Activated CD4-positive, alpha-beta T cell treated with anti-CD3 and anti-CD28 coated beads, Interleukin-2, amount 10 ng/mL, durations not matched to agents 7 days and 5 days (primary cell): ENCODE measurements at regions not wholly inside any gene's neighbourhood (a gene's known extent, or its start where the extent isn't known, plus 50 kb on each side); places are given as distances from the start of the nearest gene placed in this dataset.

Source experiments
- CTCF ChIA-PET: fragments of 350-600 bp; sonication (Branson Sonifier 250); formaldehyde crosslinking; loops from one replicate; lab custom pipeline; 2021; ENCODE audit warnings: antibody characterized with exemption; lab: Charles Lee
- POLR2A ChIA-PET: fragments of 350-600 bp; sonication (Branson Sonifier 250); formaldehyde crosslinking; loops from one replicate; lab custom pipeline; 2021; ENCODE audit warnings: antibody characterized with exemption; lab: Charles Lee
- DNase-seq: peaks from one replicate; pipeline ENCODE4 v3.0.0-alpha.2; 2020
- H3K27ac Mint-ChIP-seq: one replicate; pipeline ENCODE4 v1.8.0; 2021; ENCODE audit warnings: mild to moderate bottlenecking, moderate library complexity, mixed read lengths
- H3K27me3 Mint-ChIP-seq: one replicate; pipeline ENCODE4 v1.8.0; 2021; ENCODE audit warnings: mixed read lengths
- H3K36me3 Mint-ChIP-seq: one replicate; pipeline ENCODE4 v1.8.0; 2021; ENCODE audit warnings: low read depth, mixed read lengths
- H3K4me1 Mint-ChIP-seq: one replicate; pipeline ENCODE4 v1.8.0; 2021; ENCODE audit warnings: mixed read lengths
- H3K4me3 Mint-ChIP-seq: one replicate; pipeline ENCODE4 v1.8.0; 2021; ENCODE audit warnings: mild to moderate bottlenecking, moderate library complexity, mixed read lengths
- H3K9me3 Mint-ChIP-seq: one replicate; pipeline ENCODE4 v1.8.0; 2021; ENCODE audit warnings: mixed read lengths

- no peak overlapping the region for H3K4me3 Mint-ChIP-seq
- H3K36me3 Mint-ChIP-seq: no peaks in the 10 kb centered on the region
- H3K9me3 Mint-ChIP-seq: no peaks in the 10 kb centered on the region
- H3K27me3 Mint-ChIP-seq: no peaks in the 10 kb centered on the region
- CTCF ChIA-PET: interaction anchor here (0.6 kb wide), 1 partner anchor 1311 kb away, joined by 4 read pairs; no protein-coding TSS in a partner anchor
- no peak for DNase-seq
- no peaks in the 10 kb centered on the region for H3K4me1 Mint-ChIP-seq
- POLR2A ChIA-PET: no interaction called here
- no peak overlapping the region for H3K27ac Mint-ChIP-seq
These were observed 211.2 kb upstream of the GRIA4 start for GRCh38 chr11:105398636-105399035.

- no peak overlapping the region for H3K27ac Mint-ChIP-seq
- no peaks in the 10 kb centered on the region for H3K27me3 Mint-ChIP-seq
- H3K9me3 Mint-ChIP-seq: no peaks in the 10 kb centered on the region
- CTCF ChIA-PET: no interaction called here
- H3K4me3 Mint-ChIP-seq: no peak overlapping the region
- POLR2A ChIA-PET: no interaction called here
- no peaks in the 10 kb centered on the region for H3K4me1 Mint-ChIP-seq
- H3K36me3 Mint-ChIP-seq: no peaks in the 10 kb centered on the region
- DNase-seq: no peak
These were observed 216.5 kb upstream of the GRIA4 start for GRCh38 chr11:105393326-105393725.

- no peaks in the 10 kb centered on the region for H3K9me3 Mint-ChIP-seq
These were observed 217.3 kb upstream of the GRIA4 start for GRCh38 chr11:105392556-105392955.

GRCh38 chr11:105389952-105390351 is 219.9 kb upstream of the GRIA4 start:
- Mint-ChIP-seq H3K27me3 (no peaks in the 10 kb centered on the region), H3K4me1 (no peaks in the 10 kb centered on the region), H3K36me3 (no peaks in the 10 kb centered on the region), H3K27ac (no peak overlapping the region), H3K4me3 (no peak overlapping the region), H3K9me3 (no peaks in the 10 kb centered on the region)
- no peak for DNase-seq
- ChIA-PET POLR2A (no interaction called here), CTCF (no interaction called here)

More at GRCh38 chr11:105392556-105392955, 217.3 kb upstream of the GRIA4 start:
- H3K36me3 Mint-ChIP-seq: no peaks in the 10 kb centered on the region
- H3K4me1 Mint-ChIP-seq: no peaks in the 10 kb centered on the region
- no peaks in the 10 kb centered on the region for H3K27me3 Mint-ChIP-seq
- DNase-seq: no peak
- no peak overlapping the region for H3K4me3 Mint-ChIP-seq
- ChIA-PET CTCF (no interaction called here), POLR2A (no interaction called here)
- H3K27ac Mint-ChIP-seq: no peak overlapping the region

- ChIA-PET CTCF (no interaction called here), POLR2A (no interaction called here)
- H3K27me3 Mint-ChIP-seq: no peaks in the 10 kb centered on the region
- H3K4me3 Mint-ChIP-seq: no peak overlapping the region
- no peaks in the 10 kb centered on the region for H3K9me3 Mint-ChIP-seq
- DNase-seq: no peak
- H3K27ac Mint-ChIP-seq: no peak overlapping the region
- no peaks in the 10 kb centered on the region for H3K4me1 Mint-ChIP-seq
- no peaks in the 10 kb centered on the region for H3K36me3 Mint-ChIP-seq
These were observed 221.9 kb upstream of the GRIA4 start for GRCh38 chr11:105388006-105388405.

GRCh38 chr11:105381941-105382340 is 227.9 kb upstream of the GRIA4 start:
- Mint-ChIP-seq H3K27ac (no peak overlapping the region), H3K4me1 (no peaks in the 10 kb centered on the region), H3K27me3 (no peaks in the 10 kb centered on the region), H3K36me3 (no peaks in the 10 kb centered on the region), H3K9me3 (no peaks in the 10 kb centered on the region), H3K4me3 (no peak overlapping the region)
- ChIA-PET CTCF (no interaction called here), POLR2A (no interaction called here)
- no peak for DNase-seq

- Mint-ChIP-seq H3K4me3 (no peak overlapping the region), H3K9me3 (peaks cover 3% of the 10 kb centered on the region), H3K27ac (no peak overlapping the region), H3K36me3 (no peaks in the 10 kb centered on the region), H3K27me3 (no peaks in the 10 kb centered on the region), H3K4me1 (no peaks in the 10 kb centered on the region)
- ChIA-PET POLR2A (no interaction called here), CTCF (no interaction called here)
- DNase-seq: no peak
These were observed 232.0 kb upstream of the GRIA4 start for GRCh38 chr11:105377870-105378269.

- H3K9me3 Mint-ChIP-seq: peaks cover 3% of the 10 kb centered on the region
- H3K27me3 Mint-ChIP-seq: no peaks in the 10 kb centered on the region
- H3K27ac Mint-ChIP-seq: no peak overlapping the region
- no peak overlapping the region for H3K4me3 Mint-ChIP-seq
- CTCF ChIA-PET: no interaction called here
- DNase-seq: no peak
- POLR2A ChIA-PET: no interaction called here
- no peaks in the 10 kb centered on the region for H3K4me1 Mint-ChIP-seq
- no peaks in the 10 kb centered on the region for H3K36me3 Mint-ChIP-seq
These were observed 232.6 kb upstream of the CARD18 start for GRCh38 chr11:105372206-105372605.

- no peaks in the 10 kb centered on the region for H3K36me3 Mint-ChIP-seq
- DNase-seq: no peak
- H3K4me1 Mint-ChIP-seq: no peaks in the 10 kb centered on the region
- no peaks in the 10 kb centered on the region for H3K27me3 Mint-ChIP-seq
- H3K4me3 Mint-ChIP-seq: no peak overlapping the region
- POLR2A ChIA-PET: no interaction called here
- CTCF ChIA-PET: no interaction called here
- no peak overlapping the region for H3K27ac Mint-ChIP-seq
- peaks cover 3% of the 10 kb centered on the region for H3K9me3 Mint-ChIP-seq
These were observed 231.7 kb upstream of the CARD18 start for GRCh38 chr11:105371311-105371710.

GRCh38 chr11:105368711-105369110 is 229.1 kb upstream of the CARD18 start:
- Mint-ChIP-seq H3K36me3 (no peaks in the 10 kb centered on the region), H3K27me3 (peaks cover 2% of the 10 kb centered on the region), H3K27ac (no peak overlapping the region), H3K9me3 (no peaks in the 10 kb centered on the region), H3K4me3 (no peak overlapping the region), H3K4me1 (no peaks in the 10 kb centered on the region)
- ChIA-PET CTCF (no interaction called here), POLR2A (interaction anchor here (0.5 kb wide), 1 partner anchor 166 kb away, joined by 4 read pairs; no protein-coding TSS in a partner anchor)
- no peak for DNase-seq

GRCh38 chr11:105367129-105367528 is 227.6 kb upstream of the CARD18 start:
- ChIA-PET POLR2A (no interaction called here), CTCF (no interaction called here)
- no peaks in the 10 kb centered on the region for H3K4me1 Mint-ChIP-seq
- H3K9me3 Mint-ChIP-seq: no peaks in the 10 kb centered on the region
- peaks cover 2% of the 10 kb centered on the region for H3K27me3 Mint-ChIP-seq
- no peak overlapping the region for H3K4me3 Mint-ChIP-seq
- DNase-seq: no peak
- no peaks in the 10 kb centered on the region for H3K36me3 Mint-ChIP-seq
- no peak overlapping the region for H3K27ac Mint-ChIP-seq

GRCh38 chr11:105361651-105362050 is 222.1 kb upstream of the CARD18 start:
- Mint-ChIP-seq H3K4me1 (no peaks in the 10 kb centered on the region), H3K36me3 (no peaks in the 10 kb centered on the region), H3K4me3 (no peak overlapping the region), H3K9me3 (no peaks in the 10 kb centered on the region), H3K27ac (no peak overlapping the region), H3K27me3 (peaks cover 2% of the 10 kb centered on the region)
- ChIA-PET POLR2A (no interaction called here), CTCF (no interaction called here)
- DNase-seq: no peak

GRCh38 chr11:105357764-105358163 is 218.2 kb upstream of the CARD18 start:
- Mint-ChIP-seq H3K9me3 (no peaks in the 10 kb centered on the region), H3K36me3 (no peaks in the 10 kb centered on the region), H3K27me3 (no peaks in the 10 kb centered on the region), H3K4me3 (no peak overlapping the region), H3K4me1 (no peaks in the 10 kb centered on the region), H3K27ac (no peak overlapping the region)
- POLR2A ChIA-PET: no interaction called here
- DNase-seq: no peak
- CTCF ChIA-PET: no interaction called here

- no peak for DNase-seq
- Mint-ChIP-seq H3K9me3 (no peaks in the 10 kb centered on the region), H3K27me3 (no peaks in the 10 kb centered on the region), H3K4me3 (no peak overlapping the region), H3K36me3 (no peaks in the 10 kb centered on the region), H3K4me1 (no peaks in the 10 kb centered on the region), H3K27ac (no peak overlapping the region)
- ChIA-PET CTCF (no interaction called here), POLR2A (no interaction called here)
These were observed 217.6 kb upstream of the CARD18 start for GRCh38 chr11:105357146-105357545.
